HPDE6-E6E7 (cell line): ENCODE measurements at regions not wholly inside any gene's neighbourhood (a gene's known extent, or its start where the extent isn't known, plus 50 kb on each side); places are given as distances from the start of the nearest gene placed in this dataset.

Experiments
- DNase-seq: peaks from one replicate; pipeline ENCODE4 v3.0.0; 2011; ENCODE audit warnings: missing footprints; ENCODE audit errors: extremely low spot score

DNA sequence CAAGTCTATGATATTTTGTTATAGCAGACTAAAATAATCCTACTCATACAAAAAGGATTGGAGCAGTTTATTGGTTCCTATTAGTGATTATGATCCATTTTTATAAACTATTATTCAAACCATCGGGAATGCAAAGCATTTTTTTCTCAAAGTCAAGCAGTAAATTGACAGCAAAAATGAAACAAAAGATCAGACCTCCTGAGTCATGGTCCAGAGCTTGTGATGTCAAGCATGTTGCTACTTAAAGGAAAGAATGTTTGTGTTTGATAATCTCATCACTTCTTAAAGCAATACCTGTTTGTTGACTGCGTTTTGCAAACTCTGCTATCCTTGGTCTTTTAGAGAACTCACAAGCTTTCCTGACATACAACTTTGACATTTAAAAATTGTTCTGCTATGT, 204.4 kb downstream of the SAMD5 start:
- no peak for DNase-seq

DNA sequence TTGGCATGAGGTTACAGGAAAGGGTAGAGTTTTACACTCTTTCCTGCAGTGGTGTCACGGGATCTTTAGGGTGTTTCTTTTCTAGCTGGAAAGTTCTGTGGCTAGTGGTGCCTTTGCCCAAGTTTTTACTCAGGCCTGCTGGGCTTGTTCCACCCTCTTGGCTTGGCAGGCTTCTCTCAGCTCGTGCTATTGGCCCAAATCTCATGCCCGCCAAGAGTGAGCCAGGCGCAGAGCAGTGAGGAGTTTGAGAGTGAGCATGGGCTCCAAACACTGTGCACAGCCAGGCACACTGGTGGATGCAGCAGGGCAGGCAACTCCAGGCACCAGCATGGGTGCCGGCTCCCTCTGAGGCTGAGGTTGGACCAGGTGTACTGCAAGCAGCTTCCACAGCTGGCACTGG, 206.5 kb downstream of the SAMD5 start:
- DNase-seq, result no peak

DNA sequence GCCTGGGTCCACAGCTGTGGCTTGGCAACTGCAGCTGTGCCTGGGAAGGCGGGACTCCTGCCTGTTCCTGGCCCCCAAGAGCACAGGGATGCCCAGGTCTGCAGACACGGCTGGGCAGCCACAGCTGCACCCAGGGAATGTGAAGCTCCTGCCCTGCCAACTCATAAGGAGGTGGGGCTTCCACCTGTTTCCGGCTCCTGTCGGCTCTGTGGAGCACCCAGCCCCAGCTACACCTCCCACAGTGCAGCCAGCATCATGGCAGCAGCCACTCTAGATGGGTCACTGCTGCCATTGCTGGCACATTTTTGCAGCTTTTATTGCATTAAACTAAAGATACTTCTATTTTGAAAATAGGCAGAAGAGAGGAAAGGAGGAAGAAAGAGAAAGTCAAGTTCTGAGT, 207.9 kb downstream of the SAMD5 start:
- no peak for DNase-seq

DNA sequence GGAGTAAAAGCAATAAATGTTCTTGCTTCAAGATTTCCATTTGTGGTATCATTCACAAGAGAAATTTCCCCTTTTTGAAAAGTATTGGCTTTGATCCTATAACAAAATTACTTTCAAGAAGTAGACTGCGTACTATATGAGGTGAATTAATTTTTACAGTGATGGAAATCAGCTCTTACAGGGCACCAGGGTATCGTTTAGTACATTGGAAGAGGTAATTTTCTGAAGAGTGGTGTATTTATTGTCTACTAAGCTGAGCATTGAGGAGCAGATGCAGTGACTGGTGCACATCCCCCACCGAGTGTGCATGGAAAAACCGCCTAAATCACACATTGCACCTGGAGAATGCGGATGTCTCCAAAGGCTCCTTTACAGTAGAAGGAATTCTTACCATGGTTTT, 209.5 kb downstream of the SAMD5 start:
- DNase-seq, result no peak

DNA sequence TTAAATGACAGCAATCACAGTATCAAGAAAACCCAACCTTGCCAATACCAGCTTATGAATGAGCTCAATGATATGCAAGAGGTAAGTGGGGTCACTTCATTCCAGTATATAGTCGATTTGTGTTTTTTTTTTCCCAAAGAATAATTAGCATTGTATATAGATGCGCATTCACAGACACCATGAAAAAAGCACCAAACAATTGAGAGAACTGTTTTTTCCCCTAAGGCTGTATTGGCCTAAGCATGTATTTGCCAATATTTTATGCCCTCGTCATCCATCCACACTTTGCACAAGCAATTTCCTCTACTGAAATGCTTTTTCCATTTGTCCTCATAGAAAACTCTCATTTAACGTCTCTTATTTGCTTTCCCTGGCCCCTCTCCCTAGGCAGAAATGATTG, 213.7 kb downstream of the SAMD5 start:
- no peak for DNase-seq

DNA sequence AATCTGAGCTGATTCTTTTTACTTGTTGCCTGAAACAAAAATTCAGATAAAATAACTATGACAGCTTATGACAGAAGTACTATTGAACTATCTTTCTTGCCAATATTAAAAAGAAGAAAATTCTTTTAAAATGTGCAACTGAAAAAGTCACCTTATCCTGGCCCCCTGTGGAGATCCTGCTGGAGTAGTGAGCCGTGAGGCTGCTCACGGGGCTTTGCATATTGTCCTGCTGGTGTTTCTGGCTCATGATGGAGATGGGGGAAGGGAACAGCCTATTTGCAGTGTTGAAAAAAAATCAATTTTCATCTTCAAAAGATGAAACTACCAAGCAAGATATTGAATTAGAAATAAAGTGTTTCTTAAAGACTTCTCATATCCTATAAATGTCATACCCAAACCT, 216.0 kb downstream of the SAMD5 start:
- DNase-seq, result no peak

DNA sequence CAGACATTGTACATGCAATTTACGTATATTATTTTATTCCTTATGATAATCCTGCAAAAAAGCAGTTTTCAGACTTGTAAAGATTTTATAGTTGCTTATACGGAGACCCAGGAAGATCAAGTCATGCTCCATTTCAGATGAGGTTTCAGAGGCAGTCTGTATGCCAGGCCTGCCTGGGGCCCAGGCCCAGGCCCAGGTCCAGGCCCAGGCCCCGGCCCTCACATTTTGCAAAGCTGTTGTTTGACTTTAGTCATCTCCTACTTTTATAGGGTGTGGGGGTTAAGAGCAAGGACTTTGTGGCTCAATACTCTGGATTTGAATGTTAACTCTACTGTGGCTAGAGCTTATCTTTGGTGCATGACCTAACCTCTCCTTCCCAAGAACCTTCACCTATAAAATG, 217.9 kb downstream of the SAMD5 start:
- DNase-seq, result no peak

DNA sequence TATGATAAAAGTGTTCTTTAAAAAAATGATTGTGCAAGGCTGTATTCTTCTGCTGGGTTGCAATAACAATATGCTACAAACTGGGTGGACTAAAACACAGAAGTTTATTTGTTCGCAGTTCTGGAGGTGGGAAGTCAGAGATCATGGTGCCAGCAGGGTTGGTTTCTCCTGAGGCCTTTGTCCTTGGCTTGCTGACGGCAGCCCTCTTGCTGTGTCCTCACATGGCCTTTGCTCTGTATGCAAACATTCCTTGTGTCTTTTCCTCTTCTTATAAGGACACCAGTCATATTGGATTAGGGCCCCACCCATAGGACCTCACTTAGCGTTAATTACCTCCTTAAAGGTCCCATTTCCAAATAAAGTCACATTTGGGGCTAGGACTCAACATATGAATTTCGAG, 220.4 kb downstream of the SAMD5 start:
- no peak for DNase-seq

DNA sequence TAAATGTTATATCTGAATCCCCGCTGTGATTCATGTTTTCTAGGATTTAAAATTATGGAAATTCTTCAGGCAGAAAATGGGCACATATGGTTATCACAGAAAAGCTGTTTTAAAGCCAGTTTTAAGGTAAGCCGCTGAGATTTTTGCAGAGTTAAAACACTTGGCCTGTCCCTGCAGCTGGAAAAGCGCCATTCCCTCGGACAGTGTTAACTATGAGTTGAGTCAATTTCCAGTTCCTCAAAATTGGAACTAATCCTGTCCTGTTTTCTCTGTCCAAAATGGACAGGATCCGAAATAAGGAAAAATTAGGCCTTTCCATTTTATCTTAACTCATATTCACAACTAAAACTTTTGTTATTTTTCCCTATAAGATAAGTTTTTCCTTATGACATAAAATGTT, 225.2 kb downstream of the SAMD5 start:
- DNase-seq, result no peak

DNA sequence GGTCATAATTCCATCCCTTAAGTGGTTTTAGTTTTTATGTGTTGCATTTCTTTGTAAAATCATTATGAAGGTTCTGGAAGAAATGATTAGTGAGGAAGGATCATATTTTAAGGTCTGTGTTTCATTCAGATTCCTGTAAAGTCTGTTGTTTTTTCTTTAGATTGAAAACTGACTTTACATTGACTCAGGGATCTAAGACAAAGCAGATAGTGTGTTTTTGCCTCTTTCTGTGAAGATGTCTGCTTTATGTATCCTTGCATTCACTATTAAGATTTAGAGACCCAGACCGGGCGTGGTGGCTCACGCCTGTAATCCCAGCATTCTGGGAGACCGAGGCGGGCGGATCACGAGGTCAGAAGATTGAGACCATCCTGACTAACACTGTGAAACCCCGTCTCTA, 225.7 kb downstream of the SAMD5 start:
- no peak for DNase-seq

DNA sequence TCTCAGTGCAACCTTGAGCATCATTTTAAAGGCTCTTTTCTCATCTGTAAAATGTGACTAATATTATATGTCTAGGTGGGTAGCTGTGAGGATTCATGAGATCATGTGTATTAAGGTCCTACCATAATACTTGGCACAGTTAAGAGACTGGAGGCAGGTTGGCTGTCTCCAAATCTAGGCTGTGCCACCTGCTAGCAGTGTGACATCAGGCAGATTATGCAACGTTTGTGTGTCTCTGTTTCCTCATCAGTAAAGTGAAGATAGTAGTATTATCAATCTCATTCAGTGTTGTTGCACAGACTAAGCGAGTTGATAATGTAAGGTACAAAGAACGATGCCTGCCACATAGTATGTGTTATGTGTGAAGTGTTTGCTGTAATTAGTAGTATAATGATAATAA, 227.4 kb downstream of the SAMD5 start:
- DNase-seq, result no peak

DNA sequence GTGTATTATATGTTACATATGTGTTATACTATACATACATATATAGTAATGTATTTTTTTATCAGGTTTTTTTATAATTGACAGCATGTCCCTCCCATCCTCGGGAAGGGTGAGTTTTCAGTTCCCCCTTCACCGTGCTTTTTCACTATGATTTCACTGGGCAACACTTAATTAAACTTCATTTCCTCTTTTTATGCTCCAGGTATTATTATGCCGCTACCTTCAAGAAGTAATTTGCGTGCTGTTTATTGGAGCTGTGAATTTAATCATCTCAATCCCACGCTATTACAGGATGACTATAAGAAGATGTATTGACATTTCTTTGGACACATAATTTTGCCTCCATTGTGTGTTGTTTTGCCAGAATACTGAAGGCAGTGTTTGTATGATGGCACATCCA, 228.6 kb downstream of the SAMD5 start:
- no peak for DNase-seq

DNA sequence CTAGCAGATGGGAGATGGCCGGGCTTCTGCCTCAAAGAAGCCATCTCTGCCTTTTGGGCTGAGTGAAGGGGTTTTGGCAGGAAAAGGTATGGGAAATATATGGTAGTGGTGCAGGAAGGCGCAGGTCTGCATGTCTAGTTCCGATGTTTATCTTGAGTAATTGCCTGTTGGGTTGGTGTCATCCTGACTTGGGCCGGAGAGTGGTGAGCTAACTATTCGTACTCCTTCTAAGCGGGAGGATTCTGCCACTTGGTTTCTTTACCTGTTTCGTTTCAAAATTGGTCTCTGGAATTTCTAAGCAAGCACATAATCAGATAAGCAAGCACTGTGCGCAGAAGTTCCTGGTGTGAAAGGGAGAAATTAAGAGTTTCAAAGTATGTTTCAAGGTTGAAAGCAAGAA, 229.6 kb downstream of the SAMD5 start:
- DNase-seq, result no peak

DNA sequence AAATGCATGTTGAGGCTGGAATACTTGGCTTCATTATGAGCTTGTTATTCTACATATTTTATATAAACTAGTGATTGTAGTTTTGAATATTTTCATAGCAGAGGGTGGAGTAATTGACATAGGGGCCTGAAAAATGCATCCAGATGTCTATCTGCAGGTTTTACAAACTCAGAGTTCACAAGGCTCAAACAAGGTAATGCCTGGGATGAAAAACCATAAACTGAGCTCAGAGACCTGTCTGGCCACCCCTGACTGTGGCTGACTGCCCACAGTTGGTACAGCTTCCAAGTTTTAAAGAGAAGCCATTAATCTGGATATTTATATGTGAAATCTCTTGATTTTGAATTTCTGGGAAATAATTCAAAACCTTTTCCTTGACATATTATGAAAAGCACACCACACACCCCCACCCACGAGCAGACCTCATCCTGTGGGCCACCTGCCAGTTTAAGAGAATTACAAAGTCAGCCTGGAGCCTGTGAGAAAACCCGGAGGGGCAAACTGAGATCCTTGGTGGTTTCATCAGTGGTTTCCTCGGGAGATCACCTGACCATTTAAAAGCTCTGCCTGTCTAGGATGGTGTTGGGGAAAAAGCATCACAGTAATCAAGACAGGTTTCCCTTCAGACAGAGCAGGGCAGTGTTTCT, 230.1 kb downstream of the SAMD5 start:
- DNase-seq, result no peak

DNA sequence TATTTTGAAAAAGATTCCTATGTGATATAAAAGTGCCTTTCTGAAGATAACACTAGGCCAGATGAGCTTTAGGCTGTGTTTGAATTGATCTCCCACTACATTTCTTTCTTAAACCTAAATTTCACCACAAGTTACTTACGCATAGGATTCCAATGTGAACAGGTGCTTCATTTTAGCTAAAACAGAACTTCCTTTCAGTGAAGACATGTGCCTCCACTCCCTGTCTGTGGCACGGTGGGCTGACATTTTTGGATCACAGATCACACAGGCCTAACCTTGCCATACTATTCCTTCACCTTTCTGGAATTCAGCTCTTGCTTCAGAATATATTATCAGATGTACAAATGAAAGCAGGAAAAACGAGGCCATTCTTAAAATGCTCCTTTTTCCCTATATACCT, 231.8 kb downstream of the SAMD5 start:
- DNase-seq, result no peak

DNA sequence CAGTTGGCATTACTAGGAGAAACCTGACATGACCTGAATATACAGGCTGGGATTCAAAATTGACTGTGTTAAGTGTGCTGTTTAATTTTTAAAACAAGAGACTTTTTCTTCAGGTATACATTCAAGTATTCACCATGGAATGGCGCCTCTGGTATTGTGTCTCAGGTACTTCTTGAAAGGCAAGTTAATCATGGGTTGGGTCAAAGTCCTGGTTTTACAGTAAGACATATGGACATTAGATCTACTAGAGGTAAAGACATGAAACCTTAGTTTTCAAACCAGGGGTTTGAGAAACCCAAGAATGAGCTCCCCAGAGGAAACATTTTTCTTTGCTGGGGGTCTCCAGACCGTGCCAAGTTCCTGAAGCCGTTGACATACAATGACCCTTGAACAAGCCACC, 232.4 kb downstream of the SAMD5 start:
- DNase-seq, result no peak

DNA sequence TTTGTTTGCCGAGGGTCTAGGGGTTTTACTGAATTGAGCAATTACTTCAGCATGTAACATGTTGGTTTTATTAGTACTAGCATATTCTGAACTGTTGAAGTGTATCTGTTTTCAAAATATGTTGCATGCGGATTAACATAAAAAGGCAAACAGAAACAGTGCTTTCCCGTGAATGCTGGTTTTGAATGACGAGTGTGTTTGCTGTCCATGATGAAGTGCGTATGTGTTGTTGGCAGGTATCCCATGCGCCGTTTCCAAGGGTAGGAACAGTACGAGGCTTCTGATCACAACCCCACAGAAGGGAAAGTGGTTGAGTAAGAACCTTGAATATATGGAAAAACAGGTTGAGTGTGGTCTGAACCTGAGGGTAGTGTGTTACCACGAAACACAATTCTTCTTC, 232.9 kb downstream of the SAMD5 start:
- no peak for DNase-seq

DNA sequence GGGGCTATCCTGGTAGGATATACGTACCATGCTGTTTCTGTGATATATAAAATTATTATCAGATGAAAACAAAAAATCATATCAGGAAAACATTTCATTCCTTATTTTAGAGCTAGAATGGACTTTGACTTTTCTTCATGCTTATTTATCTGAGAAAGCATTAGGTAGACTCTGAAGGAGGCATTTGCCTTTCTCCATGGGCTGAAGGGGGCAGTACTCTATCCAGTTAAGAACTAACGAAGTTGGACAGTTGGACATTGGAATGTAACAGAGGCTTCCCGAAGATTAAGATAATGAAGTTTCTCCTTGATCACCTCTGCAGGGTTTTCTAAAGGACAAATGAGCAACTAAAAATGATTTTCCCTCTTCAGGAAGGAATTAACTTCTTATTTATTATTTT, 233.9 kb downstream of the SAMD5 start:
- DNase-seq, result no peak

DNA sequence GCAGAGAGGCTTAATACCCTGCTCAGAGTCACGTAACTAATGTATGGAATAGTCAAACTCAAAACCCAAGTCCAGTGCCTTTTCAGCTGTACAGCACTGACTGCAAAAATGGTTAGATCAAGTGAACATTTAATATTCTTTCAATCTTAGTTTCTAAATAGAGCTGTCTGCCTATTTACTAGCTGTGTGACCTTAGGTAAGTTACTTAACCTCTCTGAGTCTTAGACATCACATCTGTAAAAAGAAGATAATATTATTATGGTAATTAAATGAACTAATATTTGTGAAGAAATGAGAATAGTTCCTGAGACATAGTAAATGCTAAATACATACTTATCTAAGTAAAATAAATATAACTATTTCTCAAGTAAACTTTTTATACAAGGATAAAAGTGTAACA, 235.5 kb downstream of the SAMD5 start:
- DNase-seq, result no peak

DNA sequence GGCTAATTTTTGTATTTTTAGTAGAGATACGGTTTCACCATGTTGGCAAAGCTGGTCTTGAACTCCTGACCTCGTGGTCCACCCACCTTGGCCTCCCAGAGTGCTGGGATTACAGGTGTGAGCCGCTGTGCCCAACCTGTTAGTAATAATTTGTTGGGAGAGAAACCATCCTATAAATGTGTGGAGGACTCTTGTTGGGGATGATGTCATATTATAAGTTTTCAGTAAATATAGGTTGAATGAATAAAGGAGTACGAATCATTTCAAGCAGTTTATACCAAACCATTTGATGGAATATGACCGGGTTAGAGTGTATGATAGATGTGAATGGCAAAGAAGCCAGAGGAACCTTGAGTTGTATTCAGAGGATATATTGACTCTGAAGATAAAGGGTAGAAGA, 240.8 kb downstream of the SAMD5 start:
- no peak for DNase-seq

DNA sequence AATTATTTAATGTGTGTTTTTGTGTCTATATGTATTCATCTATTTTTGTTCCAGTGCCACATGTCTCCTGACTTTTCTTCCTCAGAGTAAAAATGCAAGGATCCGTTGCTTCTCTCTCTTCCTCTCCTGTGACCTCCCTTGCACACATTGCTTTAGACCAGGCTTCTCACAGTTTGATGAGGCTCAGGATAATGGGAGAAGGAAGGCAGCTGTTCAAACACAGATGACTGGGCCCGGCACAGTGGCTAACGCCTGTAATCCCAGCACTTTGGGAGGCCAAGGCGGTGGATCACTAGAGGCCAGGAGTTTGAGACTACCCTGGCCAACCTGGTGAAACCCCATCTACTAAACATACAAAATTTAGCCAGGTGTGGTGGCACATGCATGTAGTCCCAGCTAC, 241.9 kb downstream of the SAMD5 start:
- DNase-seq, result no peak

DNA sequence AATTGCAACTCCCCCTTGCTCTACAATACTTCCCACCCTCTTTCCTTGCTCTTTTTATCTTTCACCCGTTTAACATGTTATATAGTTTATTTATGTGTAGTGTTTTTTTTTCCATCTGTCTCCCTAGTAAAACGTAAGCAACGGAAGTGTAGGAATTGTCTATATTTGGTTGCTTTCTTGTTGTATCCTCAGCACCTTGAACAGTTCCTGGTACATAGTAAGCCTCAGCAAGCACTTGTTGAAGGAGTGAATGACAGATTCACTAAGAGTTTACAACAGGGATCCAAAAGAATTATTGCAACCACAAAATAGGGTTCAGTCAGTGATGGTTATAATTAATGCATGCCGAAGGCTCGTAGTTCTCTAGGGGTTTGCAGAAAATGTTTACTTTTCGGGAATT, 242.7 kb downstream of the SAMD5 start:
- DNase-seq, result no peak

DNA sequence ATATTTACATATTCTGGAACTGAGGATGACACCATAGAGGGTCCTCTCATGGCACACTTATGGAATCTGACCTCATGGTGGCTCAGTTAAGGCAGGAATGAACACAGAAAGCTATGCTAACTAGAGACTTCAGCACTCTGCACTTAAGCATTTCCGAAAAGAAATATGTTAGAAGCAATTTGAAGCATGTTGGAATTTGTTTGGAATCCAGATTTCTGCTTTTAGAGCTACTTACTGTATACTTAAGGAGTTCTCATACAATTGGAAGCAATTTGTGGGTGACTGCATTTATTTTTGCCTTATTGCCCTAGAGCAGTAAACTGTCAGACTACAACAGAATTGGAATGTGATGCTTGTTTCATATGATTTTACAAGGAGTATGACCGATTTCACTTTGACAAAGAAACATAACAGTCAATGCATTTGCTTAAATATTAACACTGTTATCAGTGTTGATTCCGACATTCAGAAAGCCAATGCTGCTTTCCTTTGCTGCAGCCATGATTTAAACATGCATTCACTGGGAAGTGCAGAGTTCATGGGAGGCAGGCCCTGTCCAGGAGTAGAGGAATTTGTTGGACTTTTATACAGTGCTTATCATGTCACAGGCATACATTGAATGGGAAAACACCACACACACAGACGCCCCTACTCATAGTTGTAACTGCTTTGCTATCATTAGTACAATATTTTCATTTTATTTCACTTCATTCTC, 244.4 kb downstream of the SAMD5 start:
- no peak for DNase-seq

DNA sequence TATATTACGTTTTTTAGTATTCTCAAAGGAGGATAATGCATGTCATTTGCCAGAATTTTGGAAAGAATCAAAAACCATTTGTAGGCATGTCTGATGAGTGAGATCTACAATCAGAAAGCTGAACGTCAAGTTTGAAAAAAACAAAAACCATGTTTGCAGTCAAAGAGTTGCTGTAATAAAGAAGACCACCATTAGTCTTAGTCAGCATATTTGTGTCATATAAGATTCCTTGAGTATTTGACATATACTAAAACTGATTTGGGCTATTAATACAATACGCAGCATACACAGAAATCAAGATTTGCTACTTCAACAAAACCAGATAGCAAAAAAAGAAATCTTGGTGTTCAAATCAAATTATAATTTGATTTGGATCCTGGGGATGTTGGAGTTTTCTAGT, 247.5 kb downstream of the SAMD5 start:
- DNase-seq, result no peak
